DOHH2 (cell line): ENCODE measurements at regions not wholly inside any gene's neighbourhood (a gene's known extent, or its start where the extent isn't known, plus 50 kb on each side); places are given as distances from the start of the nearest gene placed in this dataset.

Experiments used
- CTCF ChIP-seq: fragments of 200-600 bp; sonication (generic); IDR thresholded peaks from one replicate; pipeline ENCODE4 v1.5.1; 2014; ENCODE audit warnings: antibody characterized with exemption, mild to moderate bottlenecking, low read depth, low read length; ENCODE audit not compliant: poor library complexity, severe bottlenecking
- EZH2phosphoT487 ChIP-seq: fragments of 200-600 bp; sonication (generic); IDR thresholded peaks from 2 replicates; pipeline ENCODE4 v1.6.1; 2017; ENCODE audit warnings: borderline replicate concordance, mild to moderate bottlenecking, antibody characterized with exemption, low read length, moderate library complexity, mixed read lengths

GRCh38 chr18:53800171-53800570 is 424.3 kb downstream of the MBD2 start:
- TF ChIP-seq CTCF (no peak), EZH2phosphoT487 (no peak)
